Keratinocyte (primary cell): ENCODE measurements at regions not wholly inside any gene's neighbourhood (a gene's known extent, or its start where the extent isn't known, plus 50 kb on each side); places are given as distances from the start of the nearest gene placed in this dataset.

Experiments used
- CTCF ChIP-seq, 3 experiments: IDR thresholded peaks in 1 of 3; conservative IDR thresholded peaks in 1 of 3; optimal IDR thresholded peaks in 1 of 3; 2 replicates in 2 of 3; 3 replicates in 1 of 3; pipeline versions ENCODE3 to v1.5.1; 2011; ENCODE audit warnings: low read length in 3 of 3, mild to moderate bottlenecking in 3 of 3, moderate library complexity in 2 of 3, control low read depth in 1 of 3, inconsistent platforms in 1 of 3; ENCODE audit not compliant: insufficient read depth in 2 of 3; ENCODE audit errors: extremely low read depth in 1 of 3
- EZH2 ChIP-seq: IDR thresholded peaks from one replicate; pipeline ENCODE4 v1.6.1; 2012; ENCODE audit warnings: inconsistent platforms, mild to moderate bottlenecking, low read length, moderate library complexity

- no peak for TF ChIP-seq CTCF (optimal IDR thresholded peaks at IDR 0.05 in 1 of 3, IDR thresholded peaks at IDR 0.05 in 1 of 3, conservative IDR thresholded peaks at IDR 0.05 in 1 of 3; ENCODE audit: extremely low read depth in 1 of 3, insufficient read depth in 2 of 3, low read length in 3 of 3)
- no peak for TF ChIP-seq EZH2
Measured at GRCh38 chr2:120857931-120858330, 122.3 kb downstream of the GLI2 start.
